Activated T-helper 2 cell treated with anti-CD3 and anti-CD28 coated beads, Interferon-gamma antibody, Interleukin-2, Interleukin-4, amounts not matched to agents 10 μg/mL and 5 μg/mL and 100 μg/mL, durations not matched to agents 14 hours and 24 hours and 36 hours (primary cell): ENCODE measurements at regions not wholly inside any gene's neighbourhood (a gene's known extent, or its start where the extent isn't known, plus 50 kb on each side); places are given as distances from the start of the nearest gene placed in this dataset.

ENCODE experiments used
- DNase-seq: peaks from one replicate; pipeline ENCODE4 v3.0.0; 2021; ENCODE audit warnings: low spot score
- H3K27ac Mint-ChIP-seq: one replicate; pipeline ENCODE4 v1.8.0; 2021; ENCODE audit warnings: mixed read lengths
- H3K27me3 Mint-ChIP-seq: one replicate; pipeline ENCODE4 v1.8.0; 2021; ENCODE audit warnings: low read depth, mixed read lengths
- H3K36me3 Mint-ChIP-seq: one replicate; pipeline ENCODE4 v1.8.0; 2021; ENCODE audit warnings: low read depth, mixed read lengths
- H3K4me1 Mint-ChIP-seq: one replicate; pipeline ENCODE4 v1.8.0; 2021; ENCODE audit warnings: low read depth, mixed read lengths
- H3K4me3 Mint-ChIP-seq: one replicate; pipeline ENCODE4 v1.8.0; 2021; ENCODE audit warnings: low read depth, mild to moderate bottlenecking, moderate library complexity, mixed read lengths
- H3K9me3 Mint-ChIP-seq: one replicate; pipeline ENCODE4 v1.8.0; 2021; ENCODE audit warnings: mixed read lengths
- intact Hi-C: fragments of 100-400 bp; cut with micrococcal nuclease; formaldehyde crosslinking; loops from one replicate; pipeline ENCODE4 v1.15.1; 2023

- H3K27ac Mint-ChIP-seq: no peak overlapping the region
- intact Hi-C loops: no loop called here
- DNase-seq: no peak
- H3K9me3 Mint-ChIP-seq: no peaks in the 10 kb centered on the region
- H3K4me1 Mint-ChIP-seq: no peaks in the 10 kb centered on the region
- H3K27me3 Mint-ChIP-seq: no peaks in the 10 kb centered on the region
- H3K36me3 Mint-ChIP-seq: no peaks in the 10 kb centered on the region
- H3K4me3 Mint-ChIP-seq: no peak overlapping the region
Measured at GRCh38 chr12:28099871-28100270, 90.4 kb upstream of the CCDC91 start.

- Mint-ChIP-seq H3K4me3 (no peak overlapping the region), H3K9me3 (no peaks in the 10 kb centered on the region), H3K4me1 (no peaks in the 10 kb centered on the region), H3K27me3 (no peaks in the 10 kb centered on the region), H3K27ac (no peak overlapping the region), H3K36me3 (no peaks in the 10 kb centered on the region)
- DNase-seq: no peak
- intact Hi-C loops: no loop called here
Measured at GRCh38 chr12:28100717-28101116, 89.5 kb upstream of the CCDC91 start.

GRCh38 chr12:28104316-28104715 lies 85.9 kb upstream of the CCDC91 start:
- Mint-ChIP-seq H3K4me1 (no peaks in the 10 kb centered on the region), H3K27ac (no peak overlapping the region), H3K9me3 (no peaks in the 10 kb centered on the region), H3K4me3 (no peak overlapping the region), H3K36me3 (no peaks in the 10 kb centered on the region), H3K27me3 (no peaks in the 10 kb centered on the region)
- intact Hi-C loops: no loop called here
- DNase-seq: no peak

- DNase-seq: no peak
- intact Hi-C loops: no loop called here
- Mint-ChIP-seq H3K9me3 (no peaks in the 10 kb centered on the region), H3K4me1 (no peaks in the 10 kb centered on the region), H3K27ac (no peak overlapping the region), H3K4me3 (no peak overlapping the region), H3K27me3 (no peaks in the 10 kb centered on the region), H3K36me3 (no peaks in the 10 kb centered on the region)
Measured at GRCh38 chr12:28104903-28105864, 85.1 kb upstream of the CCDC91 start.

GRCh38 chr12:28107679-28108078 lies 82.6 kb upstream of the CCDC91 start:
- intact Hi-C loops: no loop called here
- Mint-ChIP-seq H3K27ac (no peak overlapping the region), H3K9me3 (no peaks in the 10 kb centered on the region)

GRCh38 chr12:28108599-28108998 lies 81.7 kb upstream of the CCDC91 start:
- no peaks in the 10 kb centered on the region for H3K36me3 Mint-ChIP-seq
- H3K27ac Mint-ChIP-seq: no peak overlapping the region
- H3K4me1 Mint-ChIP-seq: no peaks in the 10 kb centered on the region
- no peak overlapping the region for H3K4me3 Mint-ChIP-seq
- intact Hi-C loops: no loop called here
- no peak for DNase-seq
- no peaks in the 10 kb centered on the region for H3K9me3 Mint-ChIP-seq
- no peaks in the 10 kb centered on the region for H3K27me3 Mint-ChIP-seq

More at GRCh38 chr12:28107679-28108078, 82.6 kb upstream of the CCDC91 start:
- no peak for DNase-seq
- Mint-ChIP-seq H3K27me3 (no peaks in the 10 kb centered on the region), H3K36me3 (no peaks in the 10 kb centered on the region), H3K4me1 (no peaks in the 10 kb centered on the region), H3K4me3 (no peak overlapping the region)

GRCh38 chr12:28110329-28110728 lies 79.9 kb upstream of the CCDC91 start:
- DNase-seq: no peak
- Mint-ChIP-seq H3K27me3 (no peaks in the 10 kb centered on the region), H3K36me3 (no peaks in the 10 kb centered on the region), H3K9me3 (no peaks in the 10 kb centered on the region), H3K27ac (no peak overlapping the region), H3K4me3 (no peak overlapping the region), H3K4me1 (no peaks in the 10 kb centered on the region)
- intact Hi-C loops: no loop called here

GRCh38 chr12:28114488-28114887 lies 75.8 kb upstream of the CCDC91 start:
- intact Hi-C loops: no loop called here
- Mint-ChIP-seq H3K36me3 (no peaks in the 10 kb centered on the region), H3K27ac (no peak overlapping the region), H3K4me3 (no peak overlapping the region), H3K27me3 (no peaks in the 10 kb centered on the region), H3K4me1 (no peaks in the 10 kb centered on the region), H3K9me3 (no peaks in the 10 kb centered on the region)
- no peak for DNase-seq

- H3K27me3 Mint-ChIP-seq: no peaks in the 10 kb centered on the region
- H3K4me1 Mint-ChIP-seq: no peaks in the 10 kb centered on the region
- no peak overlapping the region for H3K27ac Mint-ChIP-seq
- intact Hi-C loops: no loop called here
- H3K36me3 Mint-ChIP-seq: no peaks in the 10 kb centered on the region
- DNase-seq: no peak
- no peaks in the 10 kb centered on the region for H3K9me3 Mint-ChIP-seq
- H3K4me3 Mint-ChIP-seq: no peak overlapping the region
Measured at GRCh38 chr12:28121433-28121832, 68.8 kb upstream of the CCDC91 start.

GRCh38 chr12:28121899-28122655 lies 68.2 kb upstream of the CCDC91 start:
- H3K27ac Mint-ChIP-seq: no peak overlapping the region
- no peak overlapping the region for H3K4me3 Mint-ChIP-seq
- no peaks in the 10 kb centered on the region for H3K9me3 Mint-ChIP-seq
- H3K36me3 Mint-ChIP-seq: no peaks in the 10 kb centered on the region
- intact Hi-C loops: no loop called here
- H3K4me1 Mint-ChIP-seq: no peaks in the 10 kb centered on the region
- H3K27me3 Mint-ChIP-seq: no peaks in the 10 kb centered on the region
- no peak for DNase-seq

GRCh38 chr12:28122756-28123155 lies 67.5 kb upstream of the CCDC91 start:
- Mint-ChIP-seq H3K4me3 (no peak overlapping the region), H3K27me3 (no peaks in the 10 kb centered on the region), H3K27ac (no peak overlapping the region), H3K9me3 (no peaks in the 10 kb centered on the region), H3K4me1 (no peaks in the 10 kb centered on the region), H3K36me3 (no peaks in the 10 kb centered on the region)
- intact Hi-C loops: no loop called here
- DNase-seq: no peak

- DNase-seq: no peak
- Mint-ChIP-seq H3K27ac (no peak overlapping the region), H3K27me3 (no peaks in the 10 kb centered on the region), H3K9me3 (no peaks in the 10 kb centered on the region), H3K4me3 (no peak overlapping the region), H3K4me1 (no peaks in the 10 kb centered on the region), H3K36me3 (no peaks in the 10 kb centered on the region)
- intact Hi-C loops: no loop called here
Measured at GRCh38 chr12:28127455-28127854, 62.8 kb upstream of the CCDC91 start.

- H3K4me1 Mint-ChIP-seq: no peaks in the 10 kb centered on the region
- intact Hi-C loops: no loop called here
- no peaks in the 10 kb centered on the region for H3K36me3 Mint-ChIP-seq
- H3K27me3 Mint-ChIP-seq: no peaks in the 10 kb centered on the region
- H3K9me3 Mint-ChIP-seq: no peaks in the 10 kb centered on the region
- H3K27ac Mint-ChIP-seq: no peak overlapping the region
- DNase-seq: no peak
- H3K4me3 Mint-ChIP-seq: no peak overlapping the region
Measured at GRCh38 chr12:28129031-28129430, 61.2 kb upstream of the CCDC91 start.
